A673 (cell line): ENCODE measurements at regions not wholly inside any gene's neighbourhood (a gene's known extent, or its start where the extent isn't known, plus 50 kb on each side); places are given as distances from the start of the nearest gene placed in this dataset.

Source experiments
- CTCF ChIP-seq: fragments of 300-800, 200-600 bp; sonication (generic); conservative IDR thresholded peaks from 2 replicates; pipeline ENCODE4 v1.5.1; 2017; ENCODE audit warnings: low read depth, mild to moderate bottlenecking, antibody characterized with exemption, low read length, moderate library complexity, mixed read lengths
- EZH2 ChIP-seq: fragments of 200-600 bp; sonication (generic); IDR thresholded peaks from 2 replicates; pipeline ENCODE4 v1.6.1; 2017; ENCODE audit warnings: borderline replicate concordance, low read depth, mild to moderate bottlenecking, mixed read lengths, antibody characterized with exemption, low read length; ENCODE audit not compliant: poor library complexity, severe bottlenecking

GRCh38 chr5:35484241-35484640 is 133.4 kb upstream of the SPEF2 start:
- TF ChIP-seq CTCF, result no peak
- no peak for TF ChIP-seq EZH2
